GM19328 (cell line): ENCODE measurements at regions not wholly inside any gene's neighbourhood (a gene's known extent, or its start where the extent isn't known, plus 50 kb on each side); places are given as distances from the start of the nearest gene placed in this dataset.
"Not testable (repeated sequence)": the region's sequence is repeated elsewhere in the genome, so short reads cannot be mapped to it uniquely, and the experiment has no call there.

Experiments used
- ATAC-seq: cut with Tn5 transposase; IDR thresholded peaks from one replicate; pipeline ENCODE4 v1.9.1; 2021; ENCODE audit warnings: mild to moderate bottlenecking, moderate library complexity; ENCODE audit not compliant: unreplicated experiment

DNA sequence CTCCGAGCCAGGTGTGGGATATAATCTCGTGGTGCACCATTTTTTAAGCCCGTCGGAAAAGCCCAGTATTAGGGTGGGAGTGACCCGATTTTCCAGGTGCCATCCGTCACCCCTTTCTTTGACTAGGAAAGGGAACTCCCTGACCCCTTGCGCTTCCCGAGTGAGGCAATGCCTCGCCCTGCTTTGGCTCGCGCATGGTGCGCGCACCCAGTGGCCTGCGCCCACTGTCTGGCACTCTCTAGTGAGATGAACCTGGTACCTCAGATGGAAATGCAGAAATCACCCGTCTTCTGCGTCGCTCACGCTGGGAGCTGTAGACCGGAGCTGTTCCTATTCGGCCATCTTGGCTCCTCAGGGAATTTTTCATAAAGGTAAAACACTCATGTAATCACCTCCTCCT lies 63.9 kb downstream of the RWDD3 start:
- ATAC-seq = not testable (repeated sequence)

DNA sequence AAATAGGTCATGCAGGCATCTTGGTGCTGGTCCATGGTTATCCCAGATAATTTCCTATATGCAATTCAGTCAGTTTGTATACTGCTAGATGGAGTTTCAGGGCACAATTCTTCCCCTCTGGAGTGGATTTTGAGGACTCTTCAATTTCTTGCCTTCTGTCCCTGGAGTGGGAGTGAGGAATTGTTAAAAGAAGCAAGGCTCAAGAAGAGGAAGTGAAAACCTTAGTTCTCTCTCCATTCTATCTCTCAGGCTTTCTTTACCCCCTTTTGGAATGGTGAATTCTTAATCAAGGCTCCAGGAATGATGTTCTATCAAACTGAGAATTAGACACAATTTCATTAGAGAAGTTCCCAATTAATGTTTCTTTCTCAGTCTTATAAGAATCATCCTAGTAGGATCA lies 67.1 kb downstream of the RWDD3 start:
- no peak for ATAC-seq

DNA sequence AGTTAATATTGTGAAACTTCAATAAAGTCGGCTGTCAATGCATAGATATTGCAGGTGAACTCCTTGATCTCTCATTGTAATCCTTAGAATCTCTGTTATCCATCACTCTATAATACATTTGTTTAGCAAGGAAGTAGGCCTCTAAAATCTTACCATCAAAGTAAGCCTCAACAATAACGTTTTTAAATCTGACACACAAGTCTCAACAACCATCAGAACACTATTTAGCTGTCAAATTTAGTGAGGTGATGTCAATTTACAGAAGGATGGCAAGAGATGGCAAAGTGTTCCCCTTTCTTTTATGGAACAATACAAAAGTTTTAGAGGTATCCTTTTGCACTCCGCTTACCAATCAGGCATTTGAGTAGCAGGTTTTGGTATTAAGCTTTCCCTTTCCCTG lies 67.6 kb downstream of the RWDD3 start:
- ATAC-seq = no peak

DNA sequence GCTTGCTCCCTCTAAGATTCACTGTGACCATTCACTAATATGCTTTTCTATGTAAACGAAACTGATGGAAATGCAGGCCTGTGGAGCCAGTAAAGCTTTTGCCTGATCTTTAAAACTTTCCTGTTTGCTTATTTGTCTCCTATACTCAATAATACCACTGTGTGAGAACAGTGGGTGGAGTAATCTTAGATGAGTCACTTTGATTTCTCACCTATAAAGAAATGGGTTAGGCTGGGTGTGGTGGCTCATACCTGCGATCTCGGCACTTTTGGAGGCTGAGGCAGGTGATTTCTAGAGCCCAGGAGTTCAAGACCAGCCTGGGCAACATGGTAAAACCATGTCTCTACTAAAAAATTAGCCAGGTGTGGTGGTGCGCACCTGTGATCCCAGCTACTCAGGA lies 70.8 kb downstream of the RWDD3 start:
- ATAC-seq = no peak

DNA sequence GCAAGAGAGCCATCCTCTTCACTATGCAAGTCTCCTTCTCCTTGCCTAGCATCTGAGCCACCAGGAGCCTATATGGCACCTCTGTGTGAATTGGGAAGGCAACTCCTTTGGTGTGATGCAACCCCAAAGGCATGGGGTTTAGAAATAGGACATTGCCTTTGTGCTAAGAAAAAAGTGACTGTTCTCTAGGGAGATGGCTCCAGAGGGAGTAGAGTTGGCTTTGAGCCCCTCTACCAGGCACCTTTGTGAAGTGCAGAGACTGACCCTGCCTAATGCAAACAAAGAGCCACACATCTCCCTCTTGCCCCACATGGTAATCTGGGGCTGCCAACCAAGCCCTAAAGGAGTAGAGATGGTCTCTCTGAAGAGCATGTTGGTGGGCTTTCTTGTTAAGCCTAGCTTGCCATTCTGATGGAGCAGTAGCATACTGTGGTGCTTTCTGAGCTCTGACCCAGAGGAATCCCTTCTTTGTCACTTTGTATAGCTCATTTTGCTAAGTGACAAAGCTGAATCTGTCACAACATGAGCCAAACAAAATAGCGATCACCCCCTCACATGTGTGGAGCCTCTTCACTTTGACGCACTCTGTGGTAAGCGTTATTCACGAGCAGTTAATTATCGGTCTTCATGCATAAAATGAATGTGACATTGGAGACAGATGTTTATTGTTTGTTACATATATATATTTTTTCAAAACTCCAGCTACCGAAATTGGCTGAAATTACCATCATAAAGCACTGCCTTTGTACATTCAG lies 74.4 kb downstream of the RWDD3 start:
- no peak for ATAC-seq

DNA sequence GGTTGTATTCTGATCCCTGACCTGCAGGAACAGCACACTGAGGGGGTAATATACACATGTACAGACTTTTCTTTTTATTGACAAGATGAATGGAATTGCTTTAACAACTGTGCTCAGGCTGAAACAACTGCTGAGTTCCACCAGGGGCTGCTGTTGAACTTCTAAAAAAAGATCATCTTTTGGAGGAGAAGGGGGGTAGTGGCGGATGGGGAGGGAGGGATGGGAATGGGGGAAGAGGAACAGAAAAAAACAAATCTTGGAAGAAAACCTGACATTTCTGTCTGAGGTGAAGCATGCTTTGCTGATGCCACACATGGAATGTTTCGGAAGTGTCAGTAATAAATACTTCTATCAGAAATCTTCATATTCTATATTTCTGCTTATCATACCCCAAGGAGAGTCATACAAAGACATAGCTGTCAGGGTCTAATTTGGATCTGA lies 75.0 kb downstream of the RWDD3 start:
- ATAC-seq = no peak

DNA sequence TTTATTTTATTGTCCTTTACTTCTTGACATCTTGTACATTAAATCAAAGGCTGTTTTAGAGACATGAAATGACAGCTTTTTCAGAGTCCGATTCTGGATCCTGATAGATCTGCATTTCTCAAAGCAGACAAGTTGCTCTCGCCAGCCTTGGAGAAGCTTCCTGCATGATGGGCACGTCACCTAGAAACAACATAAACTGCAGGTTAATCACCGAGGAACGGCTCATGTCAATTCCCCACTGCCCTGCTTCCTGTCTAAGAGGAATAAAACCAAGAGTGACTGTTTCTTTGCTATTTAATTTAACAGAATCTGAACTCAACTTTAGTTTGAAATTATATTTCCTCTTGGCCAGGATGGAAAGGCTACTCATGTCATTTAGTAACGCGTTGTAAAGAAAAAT lies 77.0 kb downstream of the RWDD3 start:
- ATAC-seq = no peak

DNA sequence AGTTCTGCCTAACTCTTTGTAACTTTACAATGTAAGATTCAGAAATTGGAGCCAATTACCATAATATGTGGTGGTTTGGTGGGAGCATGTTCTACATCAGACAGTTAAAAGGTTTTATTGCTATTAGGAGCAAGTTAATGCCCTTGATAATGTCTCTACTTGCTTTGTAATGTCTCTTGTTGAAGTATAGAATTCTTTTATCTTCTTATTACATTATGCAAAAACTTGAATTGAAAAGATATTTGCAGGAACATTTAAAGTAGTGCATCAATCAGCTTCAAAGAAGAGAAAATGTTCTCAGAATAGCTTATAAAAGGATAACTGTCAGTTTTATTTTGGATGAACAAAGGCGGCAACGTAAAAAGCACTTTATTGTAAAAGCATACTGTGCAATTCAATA lies 77.8 kb downstream of the RWDD3 start:
- ATAC-seq = no peak

DNA sequence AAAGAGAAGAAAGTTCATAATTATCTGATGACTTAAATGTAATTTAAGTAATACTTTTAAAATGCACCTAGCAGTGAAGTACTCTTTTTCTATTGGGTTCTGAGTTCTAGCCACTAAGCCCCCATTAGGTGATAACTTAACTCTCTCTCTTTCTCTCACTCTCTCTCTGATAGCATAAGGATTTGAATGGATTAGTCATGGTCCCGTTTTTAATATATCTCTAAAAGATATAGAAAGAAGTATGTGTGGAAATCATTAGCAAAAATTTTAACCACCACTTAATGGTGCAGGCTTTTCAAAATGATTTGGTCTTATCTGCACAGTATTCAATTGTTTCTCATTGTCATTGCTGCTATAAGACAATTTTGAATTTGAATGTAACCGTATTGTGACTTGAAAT lies 78.2 kb downstream of the RWDD3 start:
- ATAC-seq = no peak

DNA sequence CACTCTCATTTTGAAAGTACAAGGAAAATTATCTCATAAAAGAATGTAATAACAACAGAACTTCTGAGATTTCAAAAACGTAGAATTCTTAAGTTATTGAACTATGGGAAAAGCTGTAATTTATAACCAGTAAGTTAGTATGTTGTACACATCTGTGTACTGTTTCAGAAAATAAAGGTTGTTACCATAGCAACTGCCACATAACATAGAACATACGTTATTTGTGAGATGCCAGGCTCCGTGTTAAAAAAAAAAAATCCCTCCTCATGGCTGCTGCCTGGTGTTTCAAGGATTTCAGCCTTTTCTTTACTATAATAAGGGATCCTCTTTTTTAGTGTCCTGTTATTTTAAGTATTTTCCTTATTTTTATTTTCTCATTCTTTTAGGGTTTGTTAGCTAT lies 79.5 kb downstream of the RWDD3 start:
- ATAC-seq = no peak

DNA sequence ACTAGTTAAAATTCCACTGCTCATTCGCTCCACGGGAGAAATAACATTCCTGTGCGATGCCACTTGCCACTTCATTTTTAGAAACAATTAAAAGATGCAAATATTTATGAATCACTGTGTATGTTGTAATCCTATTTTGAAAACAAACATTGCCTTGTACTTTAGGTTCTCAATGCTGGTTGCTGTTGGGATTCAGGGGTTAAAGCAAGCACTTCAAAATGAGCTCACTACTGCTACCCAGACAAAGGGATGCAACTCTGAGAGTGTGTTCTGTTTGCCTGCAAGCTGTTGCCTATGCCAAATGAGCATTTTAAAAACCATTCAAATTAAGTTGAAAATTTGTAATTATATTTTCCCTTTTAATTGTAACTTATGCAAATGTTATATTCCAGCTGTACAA lies 87.5 kb downstream of the RWDD3 start:
- ATAC-seq = no peak

DNA sequence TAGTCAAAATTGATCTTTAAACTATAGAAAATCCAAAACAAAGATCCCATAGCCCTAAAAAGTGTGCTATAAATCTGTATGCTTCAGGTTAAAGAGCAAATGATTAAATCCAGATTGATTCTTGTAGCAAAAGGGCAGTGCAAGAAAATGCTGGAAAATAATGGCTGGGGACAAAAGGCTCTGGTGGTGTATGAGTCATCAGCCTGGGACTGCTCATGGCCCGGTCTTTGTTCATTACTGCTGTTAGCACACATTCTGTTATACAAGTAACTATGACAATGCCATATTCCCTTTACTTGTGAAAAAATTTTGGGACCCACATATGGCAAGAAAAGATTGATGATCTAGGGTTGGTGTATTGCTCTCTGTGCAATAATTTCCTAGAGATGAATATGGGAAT lies 89.1 kb downstream of the RWDD3 start:
- no peak for ATAC-seq

DNA sequence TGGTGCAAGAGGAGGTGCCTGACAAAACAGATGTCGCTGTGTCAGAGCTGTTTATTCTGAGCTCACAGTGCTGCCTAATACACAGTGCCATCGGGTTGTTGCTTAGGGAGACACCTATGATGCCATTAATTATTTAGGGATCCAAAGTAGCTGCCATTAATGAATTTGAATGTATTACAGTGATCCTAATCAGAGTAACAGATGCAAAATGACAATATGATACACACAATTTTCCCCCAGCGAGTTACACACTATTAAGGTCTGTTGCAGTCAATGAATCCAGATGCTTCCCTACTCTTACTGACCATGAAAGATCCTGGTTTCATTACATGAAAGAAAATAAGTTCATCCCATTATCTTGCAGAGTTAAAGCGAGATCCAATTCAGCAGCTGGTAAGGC lies 91.3 kb downstream of the RWDD3 start:
- ATAC-seq = no peak

DNA sequence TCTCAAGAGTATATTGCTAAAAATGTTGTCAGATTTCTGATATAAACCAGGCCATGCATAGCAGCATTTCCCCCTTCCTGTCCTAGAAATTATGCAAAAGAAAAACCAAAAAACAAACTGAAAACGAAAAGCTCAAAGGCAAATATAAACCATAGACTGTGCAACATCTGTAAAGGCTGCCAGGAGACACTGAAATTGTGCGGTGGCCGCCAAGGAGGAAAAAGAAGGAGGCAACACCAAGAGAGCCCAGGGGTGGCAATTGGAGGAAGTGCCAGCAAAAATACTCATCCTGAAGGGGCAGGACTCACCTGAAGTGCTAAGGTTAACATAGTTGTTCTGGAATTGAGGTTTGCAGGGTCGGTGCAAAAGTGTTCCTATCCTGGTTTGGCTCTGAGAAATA lies 92.0 kb downstream of the RWDD3 start:
- no peak for ATAC-seq

DNA sequence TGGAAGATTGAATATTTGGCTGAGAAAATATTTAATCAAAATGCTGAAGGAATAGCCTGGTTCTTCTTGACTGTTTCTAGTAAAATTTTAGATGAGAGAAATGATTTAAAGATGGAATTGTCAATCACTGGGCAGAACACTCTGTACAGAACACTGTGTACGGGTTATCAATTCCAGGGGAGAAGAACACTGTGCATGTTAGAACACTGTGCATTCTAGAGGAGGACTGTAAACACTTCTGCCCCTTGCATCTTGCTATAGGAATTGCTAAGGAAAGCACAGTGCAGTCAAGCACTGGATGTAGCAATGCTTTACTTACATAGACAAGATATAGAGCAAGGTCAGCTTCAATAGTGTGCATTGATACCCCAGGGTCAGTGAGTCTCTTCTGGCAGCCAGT lies 98.7 kb downstream of the RWDD3 start:
- ATAC-seq = no peak

DNA sequence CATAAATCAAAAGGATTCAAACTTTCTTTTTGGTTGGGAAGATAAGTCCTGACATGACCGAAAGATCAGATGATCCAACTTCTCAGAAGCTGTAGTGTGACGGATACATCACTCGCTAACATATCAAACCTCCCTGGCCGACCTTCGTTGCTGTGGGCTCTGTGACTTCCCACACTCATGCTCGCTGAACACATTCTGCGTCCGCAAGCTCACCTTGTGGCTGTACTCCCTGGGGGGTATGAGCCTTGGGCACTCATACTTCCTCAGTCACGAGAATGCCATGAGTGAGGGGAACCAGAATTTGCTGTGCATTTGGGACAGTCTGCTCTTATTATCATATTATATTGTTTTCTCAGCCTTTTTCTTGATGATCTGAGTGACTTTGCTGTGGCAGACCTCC lies 105.4 kb downstream of the RWDD3 start:
- no peak for ATAC-seq

DNA sequence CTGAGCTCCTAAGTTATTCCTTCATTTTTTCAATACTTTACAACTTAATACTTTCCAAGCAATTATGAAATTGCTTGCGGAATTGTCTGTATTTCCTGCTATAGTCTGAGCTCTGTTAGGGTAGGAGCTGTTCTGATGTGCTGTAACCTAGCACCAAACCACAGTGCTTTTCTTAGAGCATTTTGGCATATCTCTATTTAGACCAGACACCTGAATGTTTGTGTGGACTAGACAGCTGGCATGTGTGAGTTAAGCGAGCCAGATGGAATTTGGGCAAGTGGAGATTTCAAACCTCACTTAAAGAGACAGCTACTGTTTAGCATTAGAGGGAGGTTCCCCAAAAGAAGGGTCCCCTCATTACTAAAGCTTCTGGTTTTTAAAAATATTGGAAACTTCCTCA lies 106.1 kb downstream of the RWDD3 start:
- ATAC-seq = no peak

DNA sequence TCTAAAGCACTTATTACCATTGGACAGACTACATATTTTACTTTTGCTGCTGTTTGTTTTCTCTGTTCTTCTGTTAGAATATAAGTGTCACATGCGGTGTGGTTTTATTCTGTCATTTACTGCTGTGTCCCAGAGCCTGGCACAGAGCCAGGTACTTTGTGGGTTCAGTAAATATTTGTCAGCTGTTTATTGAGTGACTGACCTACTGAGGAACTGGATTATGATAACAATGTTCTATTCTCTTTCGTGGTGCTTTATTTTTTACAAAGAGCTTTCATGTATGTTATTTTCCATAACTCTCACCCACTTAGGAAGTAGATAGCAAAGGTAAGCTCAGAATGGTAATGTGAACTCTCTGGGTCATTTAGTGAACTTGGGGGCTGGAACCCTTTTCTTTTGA lies 118.8 kb downstream of the RWDD3 start:
- ATAC-seq = no peak

DNA sequence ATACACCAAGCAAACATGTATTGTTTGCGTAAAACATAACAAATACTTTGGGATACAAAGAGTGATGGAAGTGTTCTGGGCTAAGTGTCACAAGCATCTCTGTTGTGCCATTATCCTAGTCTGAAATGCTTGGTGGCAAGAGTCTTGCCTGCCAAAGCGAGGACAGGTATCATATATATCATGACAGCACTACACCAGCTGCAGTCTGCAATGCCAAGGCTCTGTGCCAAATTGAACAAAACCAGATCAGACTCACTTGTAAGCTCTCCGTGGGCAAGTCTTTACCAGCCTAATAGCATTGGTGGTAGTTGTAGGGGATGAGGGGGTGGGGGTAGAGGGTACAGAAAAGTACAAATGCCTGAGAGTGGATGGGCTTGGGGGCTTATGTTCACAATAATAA lies 119.2 kb downstream of the RWDD3 start:
- no peak for ATAC-seq

DNA sequence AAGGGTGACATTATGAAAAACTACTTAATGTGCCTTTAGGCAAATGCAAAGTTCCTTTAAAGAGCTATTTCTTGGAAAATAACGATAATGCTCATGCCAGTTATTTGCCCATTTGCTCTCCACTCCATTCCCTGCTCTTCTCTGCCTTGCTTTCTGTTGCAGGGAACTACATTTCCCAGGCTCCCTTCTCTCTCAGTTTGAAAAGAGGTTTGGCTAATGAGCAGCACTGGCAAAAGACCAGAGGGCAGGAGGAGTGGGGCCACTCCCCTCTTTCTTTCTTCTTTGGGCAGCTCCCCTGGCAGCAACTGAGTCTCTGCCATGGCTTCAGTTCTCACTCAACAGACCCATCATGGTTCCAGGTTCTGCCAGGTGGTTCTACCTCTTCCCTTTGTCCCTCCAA lies 130.5 kb downstream of the RWDD3 start:
- no peak for ATAC-seq

DNA sequence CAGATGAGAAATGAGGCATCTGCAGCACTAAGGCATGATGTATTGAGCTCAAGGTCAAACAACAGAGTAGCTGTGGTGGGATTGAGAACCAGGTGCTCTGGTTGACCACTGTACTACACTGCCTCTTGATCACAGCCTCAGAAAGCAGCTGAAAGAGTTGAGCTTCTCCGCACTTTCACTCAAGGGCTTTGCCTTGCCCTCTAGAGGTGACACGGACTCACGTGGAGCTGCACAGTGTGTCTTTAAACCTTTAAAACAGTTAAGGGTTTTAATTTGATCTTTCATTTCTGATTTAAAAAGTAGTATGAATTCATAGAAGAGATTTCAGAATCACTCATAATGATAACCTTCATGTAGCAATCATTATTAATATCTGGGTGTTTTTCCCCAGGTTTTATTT lies 132.5 kb downstream of the RWDD3 start:
- ATAC-seq = no peak

DNA sequence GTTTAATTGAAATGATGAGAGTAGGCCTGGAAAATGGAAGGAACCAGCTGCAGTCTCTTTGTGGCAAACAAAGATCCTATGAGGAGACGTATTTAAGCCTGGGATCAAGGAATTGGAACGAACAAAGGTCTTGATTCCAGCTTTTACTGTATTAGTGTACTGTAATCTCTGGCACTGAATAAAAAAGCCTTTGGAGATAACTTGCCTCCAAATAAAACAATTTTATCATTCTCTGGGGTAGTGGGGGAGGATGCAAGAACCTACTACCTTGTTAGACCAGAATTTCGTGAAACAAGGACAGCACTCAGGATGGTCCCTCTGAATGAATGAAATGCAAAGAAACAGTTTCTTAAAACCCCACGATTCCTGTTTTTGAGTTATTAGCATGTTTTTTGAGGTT lies 134.2 kb downstream of the RWDD3 start:
- no peak for ATAC-seq

DNA sequence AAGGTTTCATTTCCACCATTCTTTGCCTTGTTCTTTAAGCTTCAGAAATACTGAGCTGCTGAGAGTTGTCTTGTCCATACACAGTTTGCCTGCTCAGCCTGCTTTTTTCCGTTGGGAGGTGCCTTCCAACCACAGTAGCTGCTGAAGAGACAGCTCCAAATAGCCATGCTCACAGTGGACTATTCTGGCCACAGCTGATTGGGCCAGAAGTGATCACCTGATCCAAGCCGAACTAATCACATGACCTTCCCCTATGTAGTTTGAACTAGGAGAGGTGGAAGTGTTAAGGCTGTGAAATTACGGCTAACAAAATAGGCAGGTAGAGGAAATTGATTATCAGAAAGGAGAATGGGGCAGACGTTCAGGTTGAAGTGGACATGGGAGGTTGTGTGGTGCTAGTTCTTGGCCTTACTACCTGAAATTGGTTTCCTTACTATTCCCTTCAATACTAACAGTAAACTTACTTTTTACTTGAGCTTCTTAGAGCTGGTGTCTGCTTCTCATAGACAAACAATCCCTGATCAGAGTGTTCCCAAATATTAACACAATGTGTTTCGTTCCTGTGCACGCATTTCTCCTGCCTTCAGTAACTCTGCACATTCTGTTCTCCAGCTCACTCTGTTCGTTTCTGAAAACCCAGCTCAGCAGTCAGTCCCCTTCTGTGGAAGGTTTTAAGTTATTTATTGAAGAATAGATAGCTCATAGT lies 136.1 kb downstream of the RWDD3 start:
- ATAC-seq = no peak
